ENCODE measurements at regions not wholly inside any gene's neighbourhood (a gene's known extent, or its start where the extent isn't known, plus 50 kb on each side); places are given as distances from the start of the nearest gene placed in this dataset.

DNA sequence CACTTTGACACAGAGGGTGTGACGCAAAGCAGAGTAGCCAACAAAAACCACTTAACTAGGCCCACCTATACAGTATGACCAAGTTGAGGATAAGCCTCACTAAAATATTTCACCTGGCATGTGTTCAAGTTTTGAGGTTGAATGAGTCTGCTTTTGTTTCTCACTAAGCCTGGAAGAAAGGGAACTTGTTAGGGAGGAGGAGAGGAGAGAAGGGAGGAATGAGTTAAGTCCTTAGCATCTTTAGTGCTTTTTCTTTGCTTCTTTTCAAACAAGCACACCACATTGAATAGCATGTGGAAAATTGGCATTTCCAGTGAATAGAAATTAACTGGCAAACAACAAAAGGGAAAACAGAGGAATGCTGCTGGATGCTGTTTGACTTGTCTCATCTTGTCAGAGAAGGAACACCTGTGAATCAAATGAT lies 461.9 kb downstream of the GJA1 start (continued):
- TF ChIP-seq, protein P1, sequence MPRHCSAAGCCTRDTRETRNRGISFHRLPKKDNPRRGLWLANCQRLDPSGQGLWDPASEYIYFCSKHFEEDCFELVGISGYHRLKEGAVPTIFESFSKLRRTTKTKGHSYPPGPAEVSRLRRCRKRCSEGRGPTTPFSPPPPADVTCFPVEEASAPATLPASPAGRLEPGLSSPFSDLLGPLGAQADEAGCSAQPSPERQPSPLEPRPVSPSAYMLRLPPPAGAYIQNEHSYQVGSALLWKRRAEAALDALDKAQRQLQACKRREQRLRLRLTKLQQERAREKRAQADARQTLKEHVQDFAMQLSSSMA (CRISPR knock-in tag; IDR thresholded peaks at IDR 0.05) = no peak
- TF ChIP-seq ZNF444 (CRISPR knock-in tag; IDR thresholded peaks at IDR 0.05) (no peak), ZNF324 (CRISPR knock-in tag; IDR thresholded peaks at IDR 0.05) (no peak), CBX1 (IDR thresholded peaks at IDR 0.05; ENCODE audit: low read depth) (no peak)

DNA sequence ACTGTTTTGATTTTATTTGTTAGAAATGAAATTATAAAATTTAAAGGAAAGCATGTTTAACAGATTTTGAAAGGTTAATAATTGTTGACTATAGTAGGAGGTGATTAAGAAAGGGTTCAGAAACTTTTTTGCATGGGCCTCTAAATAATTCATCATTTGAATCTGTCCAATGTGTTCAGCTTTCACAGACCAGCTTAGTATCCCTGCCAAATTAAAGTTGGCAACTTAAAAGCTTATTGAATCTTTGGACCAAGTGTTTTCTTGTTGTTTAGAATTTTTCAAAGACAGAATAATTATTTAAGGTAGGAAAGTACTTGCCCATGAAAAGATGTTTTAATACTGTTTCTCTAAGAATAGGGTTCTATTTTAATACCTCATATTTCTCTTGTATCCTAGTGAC lies 466.0 kb downstream of the GJA1 start:
- no TSS peak for BruUV-seq (replicated peaks)
- in situ Hi-C loops (cut with MboI) = no loop called here

More for the DNA sequence above, 466.0 kb downstream of the GJA1 start:
- no peak for FAIRE-seq
- Histone ChIP-seq H3K27me3 (ENCODE audit: control insufficient read depth in 2 of 2, insufficient read depth in 2 of 2, low read length in 2 of 2) (no peaks in the 10 kb centered on the region), H2AFZ (ENCODE audit: low read depth, low read length) (no peak overlapping the region), H3K4me2 (ENCODE audit: insufficient read depth, low read length) (no peak overlapping the region), H3K4me3 (no peak overlapping the region), H3K4me1 (replicated peaks in 1 of 2; ENCODE audit: control insufficient read depth in 2 of 2, insufficient read depth in 2 of 2, low read length in 2 of 2) (no peaks in the 10 kb centered on the region), H3K79me2 (ENCODE audit: control insufficient read depth, insufficient read depth, low read length) (no peaks in the 10 kb centered on the region), H3K9ac (ENCODE audit: insufficient read depth in 1 of 2, low read depth in 2 of 2, low read length in 2 of 2) (no peak overlapping the region), H4K20me1 (replicated peaks; ENCODE audit: control insufficient read depth, insufficient read depth, low read length) (no peaks in the 10 kb centered on the region), H3K9me3 (replicated peaks; ENCODE audit: control insufficient read depth, insufficient read depth, low read depth, low read length) (no peaks in the 10 kb centered on the region), H3K9me1 (ENCODE audit: control insufficient read depth, insufficient read depth, low read length) (no peaks in the 10 kb centered on the region), H3K36me3 (ENCODE audit: control insufficient read depth, insufficient read depth, low read length) (no peaks in the 10 kb centered on the region), H3K27ac (ENCODE audit: extremely low read depth, low read depth, low read length) (no peak overlapping the region)
- intact Hi-C loops (cut with micrococcal nuclease) = no loop called here
- ChIA-PET POLR2A (no interaction called here), CTCF (ENCODE audit: low intra/inter-chr PET ratio) (no interaction called here)
- DNase-seq (ENCODE audit: extremely low read depth in 1 of 4, low spot score in 3 of 4) = no peak
- ATAC-seq = no peak
- TF ChIP-seq, protein P2, sequence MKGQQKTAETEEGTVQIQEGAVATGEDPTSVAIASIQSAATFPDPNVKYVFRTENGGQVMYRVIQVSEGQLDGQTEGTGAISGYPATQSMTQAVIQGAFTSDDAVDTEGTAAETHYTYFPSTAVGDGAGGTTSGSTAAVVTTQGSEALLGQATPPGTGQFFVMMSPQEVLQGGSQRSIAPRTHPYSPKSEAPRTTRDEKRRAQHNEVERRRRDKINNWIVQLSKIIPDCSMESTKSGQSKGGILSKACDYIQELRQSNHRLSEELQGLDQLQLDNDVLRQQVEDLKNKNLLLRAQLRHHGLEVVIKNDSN (CRISPR knock-in tag; IDR thresholded peaks at IDR 0.05) = no peak
- TF ChIP-seq RBFOX2 (IDR thresholded peaks at IDR 0.05; ENCODE audit: low read depth, low read length) (no peak), SIRT6 (IDR thresholded peaks at IDR 0.05; ENCODE audit: low read depth, low read length) (no peak), ARNT (IDR thresholded peaks at IDR 0.05) (no peak)
- TF ChIP-seq, protein P3, sequence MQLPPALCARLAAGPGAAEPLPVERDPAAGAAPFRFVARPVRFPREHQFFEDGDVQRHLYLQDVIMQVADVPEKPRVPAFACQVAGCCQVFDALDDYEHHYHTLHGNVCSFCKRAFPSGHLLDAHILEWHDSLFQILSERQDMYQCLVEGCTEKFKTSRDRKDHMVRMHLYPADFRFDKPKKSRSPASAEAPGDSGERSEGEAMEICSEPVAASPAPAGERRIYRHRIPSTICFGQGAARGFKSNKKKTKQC (CRISPR knock-in tag; IDR thresholded peaks at IDR 0.05) = no peak
- TF ChIP-seq, protein P4, sequence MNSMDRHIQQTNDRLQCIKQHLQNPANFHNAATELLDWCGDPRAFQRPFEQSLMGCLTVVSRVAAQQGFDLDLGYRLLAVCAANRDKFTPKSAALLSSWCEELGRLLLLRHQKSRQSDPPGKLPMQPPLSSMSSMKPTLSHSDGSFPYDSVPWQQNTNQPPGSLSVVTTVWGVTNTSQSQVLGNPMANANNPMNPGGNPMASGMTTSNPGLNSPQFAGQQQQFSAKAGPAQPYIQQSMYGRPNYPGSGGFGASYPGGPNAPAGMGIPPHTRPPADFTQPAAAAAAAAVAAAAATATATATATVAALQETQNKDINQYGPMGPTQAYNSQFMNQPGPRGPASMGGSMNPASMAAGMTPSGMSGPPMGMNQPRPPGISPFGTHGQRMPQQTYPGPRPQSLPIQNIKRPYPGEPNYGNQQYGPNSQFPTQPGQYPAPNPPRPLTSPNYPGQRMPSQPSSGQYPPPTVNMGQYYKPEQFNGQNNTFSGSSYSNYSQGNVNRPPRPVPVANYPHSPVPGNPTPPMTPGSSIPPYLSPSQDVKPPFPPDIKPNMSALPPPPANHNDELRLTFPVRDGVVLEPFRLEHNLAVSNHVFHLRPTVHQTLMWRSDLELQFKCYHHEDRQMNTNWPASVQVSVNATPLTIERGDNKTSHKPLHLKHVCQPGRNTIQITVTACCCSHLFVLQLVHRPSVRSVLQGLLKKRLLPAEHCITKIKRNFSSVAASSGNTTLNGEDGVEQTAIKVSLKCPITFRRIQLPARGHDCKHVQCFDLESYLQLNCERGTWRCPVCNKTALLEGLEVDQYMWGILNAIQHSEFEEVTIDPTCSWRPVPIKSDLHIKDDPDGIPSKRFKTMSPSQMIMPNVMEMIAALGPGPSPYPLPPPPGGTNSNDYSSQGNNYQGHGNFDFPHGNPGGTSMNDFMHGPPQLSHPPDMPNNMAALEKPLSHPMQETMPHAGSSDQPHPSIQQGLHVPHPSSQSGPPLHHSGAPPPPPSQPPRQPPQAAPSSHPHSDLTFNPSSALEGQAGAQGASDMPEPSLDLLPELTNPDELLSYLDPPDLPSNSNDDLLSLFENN (IDR thresholded peaks at IDR 0.05; ENCODE audit: low read depth in 2 of 2, low read length in 2 of 2) = no peak
- TF ChIP-seq, protein P5, sequence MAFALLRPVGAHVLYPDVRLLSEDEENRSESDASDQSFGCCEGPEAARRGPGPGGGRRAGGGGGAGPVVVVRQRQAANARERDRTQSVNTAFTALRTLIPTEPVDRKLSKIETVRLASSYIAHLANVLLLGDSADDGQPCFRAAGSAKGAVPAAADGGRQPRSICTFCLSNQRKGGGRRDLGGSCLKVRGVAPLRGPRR (CRISPR knock-in tag; IDR thresholded peaks at IDR 0.05) = no peak

Data from K562 (cell line).